Gastroesophageal sphincter (tissue), 4 donors: ENCODE measurements at regions not wholly inside any gene's neighbourhood (a gene's known extent, or its start where the extent isn't known, plus 50 kb on each side); places are given as distances from the start of the nearest gene placed in this dataset.
"Not testable (repeated sequence)": the region's sequence is repeated elsewhere in the genome, so short reads cannot be mapped to it uniquely, and the experiment has no call there.

ENCODE experiments used
- ATAC-seq: fragments of 150-250 bp; one replicate; pipeline ENCODE4 v1.9.1; 2016; ENCODE audit warnings: mild to moderate bottlenecking, moderate library complexity
- H3K27ac ChIP-seq, 4 donors: fragments of 200-600 bp; sonication (generic) in 3 of 4; 1 replicate in 3 of 4; 2 replicates in 1 of 4; pipeline ENCODE4 v1.5.1; 2016 to 2019
- H3K27me3 ChIP-seq: fragments of 200-600 bp; sonication (generic); one replicate; pipeline ENCODE4 v1.5.1; 2019
- H3K36me3 ChIP-seq, 2 donors: fragments of 200-600 bp; sonication (generic); one replicate each; pipeline ENCODE4 v1.5.1; 2019; ENCODE audit warnings: control low read depth in 1 of 2
- H3K4me1 ChIP-seq, 3 donors: fragments of 200-600 bp; sonication (generic); 1 replicate in 2 of 3; 2 replicates in 1 of 3; pipeline ENCODE4 v1.5.1; 2016 to 2019; ENCODE audit warnings: control low read depth in 2 of 3
- H3K4me3 ChIP-seq, 2 donors: fragments of 200-600 bp; sonication (generic); one replicate each; pipeline ENCODE4 v1.5.1; 2019; ENCODE audit warnings: mild to moderate bottlenecking in 1 of 2, moderate library complexity in 1 of 2
- H3K9me3 ChIP-seq, 3 donors: fragments of 200-600 bp; sonication (generic); one replicate each; pipeline ENCODE4 v1.5.1; 2017 to 2019; ENCODE audit warnings: control low read depth in 2 of 3
- CTCF ChIP-seq, 4 experiments: fragments of 200-600 bp in 2 of 4; fragments of 450-650 bp in 2 of 4; sonication (generic) in 1 of 4; IDR thresholded peaks; one replicate each; pipeline ENCODE4 v1.5.1; 2017 to 2019; ENCODE audit warnings: antibody characterized with exemption in 4 of 4, mild to moderate bottlenecking in 2 of 4, moderate library complexity in 2 of 4
- EP300 ChIP-seq: sonication (generic); formaldehyde crosslinking; IDR thresholded peaks from one replicate; pipeline ENCODE4 v1.6.1; 2017; ENCODE audit warnings: antibody characterized with exemption, mild to moderate bottlenecking
- POLR2A ChIP-seq, 2 donors: fragments of 450-650 bp; IDR thresholded peaks; one replicate each; pipeline ENCODE4 v1.6.1; 2017; ENCODE audit warnings: antibody characterized with exemption in 2 of 2, mild to moderate bottlenecking in 2 of 2, moderate library complexity in 1 of 2
- POLR2AphosphoS5 ChIP-seq: sonication (generic); formaldehyde crosslinking; IDR thresholded peaks from one replicate; pipeline ENCODE4 v1.6.1; 2017; ENCODE audit warnings: antibody characterized with exemption
- WGBS, 2 donors: methylation state at CpG; one replicate each; pipeline ENCODE4 v1.1.5; 2018; ENCODE audit warnings: low coverage in 1 of 2; 5-methylcytosine and 5-hydroxymethylcytosine counted together

- WGBS, 2 donors, result 60 to 94% methylated on average over 1 of the region's 1 CpG
- H3K9me3 ChIP-seq, result peaks cover 0 to 10% (median 0%) of the 10 kb centered on the region in 3 donors
- H3K27me3 ChIP-seq, result no peaks in the 10 kb centered on the region
- H3K36me3 ChIP-seq, result no peaks in the 10 kb centered on the region
- no peaks in the 10 kb centered on the region for H3K4me1 ChIP-seq
- TF ChIP-seq POLR2A (IDR thresholded peaks at IDR 0.05), result no peak
- no peak for TF ChIP-seq EP300
- TF ChIP-seq CTCF (IDR thresholded peaks at IDR 0.05), result no peak
- no peak for TF ChIP-seq POLR2AphosphoS5
- ATAC-seq, result no peak
- no peak overlapping the region for H3K4me3 ChIP-seq
- no peak overlapping the region for H3K27ac ChIP-seq
Measured at GRCh38 chr12:102299731-102300130, 102.1 kb upstream of the PMCH start.

GRCh38 chr12:102298022-102298421, 100.4 kb upstream of the PMCH start:
- Histone ChIP-seq H3K4me3 (no peak overlapping the region), H3K27ac (no peak overlapping the region), H3K27me3 (no peaks in the 10 kb centered on the region), H3K4me1 (no peaks in the 10 kb centered on the region), H3K36me3 (no peaks in the 10 kb centered on the region), H3K9me3 (peaks cover 0 to 10% (median 0%) of the 10 kb centered on the region in 3 donors)
- WGBS, 2 donors, result 45 to 52% methylated on average over 3 of the region's 3 CpGs
- TF ChIP-seq POLR2AphosphoS5 (no peak), EP300 (no peak), CTCF (IDR thresholded peaks at IDR 0.05) (no peak), POLR2A (IDR thresholded peaks at IDR 0.05) (no peak)
- ATAC-seq, result peak; percentile 28

GRCh38 chr12:102297412-102297811, 99.8 kb upstream of the PMCH start:
- WGBS, 2 donors, result 88% methylated on average over 1 to 2 of the region's 2 CpGs
- H3K4me1 ChIP-seq, result no peaks in the 10 kb centered on the region

GRCh38 chr12:102294568-102294967, 96.9 kb upstream of the PMCH start:
- no peaks in the 10 kb centered on the region for H3K36me3 ChIP-seq
- H3K27me3 ChIP-seq, result no peaks in the 10 kb centered on the region
- no peaks in the 10 kb centered on the region for H3K9me3 ChIP-seq
- 91 to 100% methylated on average over 1 of the region's 1 CpG for WGBS, 2 donors
- H3K27ac ChIP-seq, result no peak overlapping the region
- no peak for ATAC-seq
- H3K4me1 ChIP-seq, result no peaks in the 10 kb centered on the region
- H3K4me3 ChIP-seq, result no peak overlapping the region
- TF ChIP-seq POLR2A (IDR thresholded peaks at IDR 0.05), result no peak
- no peak for TF ChIP-seq EP300
- no peak for TF ChIP-seq POLR2AphosphoS5
- no peak for TF ChIP-seq CTCF (IDR thresholded peaks at IDR 0.05)

More at GRCh38 chr12:102297412-102297811, 99.8 kb upstream of the PMCH start:
- Histone ChIP-seq H3K36me3 (no peaks in the 10 kb centered on the region), H3K27ac (no peak overlapping the region), H3K27me3 (no peaks in the 10 kb centered on the region), H3K9me3 (peaks cover 0 to 10% (median 0%) of the 10 kb centered on the region in 3 donors), H3K4me3 (no peak overlapping the region)
- TF ChIP-seq CTCF (IDR thresholded peaks at IDR 0.05) (no peak), EP300 (no peak), POLR2AphosphoS5 (no peak), POLR2A (IDR thresholded peaks at IDR 0.05) (no peak)
- ATAC-seq, result no peak

GRCh38 chr12:102291498-102292440, 94.1 kb upstream of the PMCH start:
- not testable (repeated sequence) for H3K9me3 ChIP-seq, H3K36me3 ChIP-seq, H3K4me3 ChIP-seq, H3K4me1 ChIP-seq, H3K27me3 ChIP-seq, ATAC-seq, H3K27ac ChIP-seq
- 86 to 93% methylated on average over 4 to 5 of the region's 8 CpGs for WGBS, 2 donors

GRCh38 chr12:102289702-102290101, 92.1 kb upstream of the PMCH start:
- not testable (repeated sequence) for ATAC-seq, H3K4me1 ChIP-seq, H3K4me3 ChIP-seq, H3K9me3 ChIP-seq, H3K27me3 ChIP-seq, H3K27ac ChIP-seq, H3K36me3 ChIP-seq
- WGBS, 2 donors, result 92 to 100% methylated on average over 1 to 2 of the region's 2 CpGs
